Right lobe of liver (tissue), 4 donors: ENCODE measurements at regions not wholly inside any gene's neighbourhood (a gene's known extent, or its start where the extent isn't known, plus 50 kb on each side); places are given as distances from the start of the nearest gene placed in this dataset.

Experiments used
- POLR2A ChIP-seq: fragments of 450-650 bp; IDR thresholded peaks from one replicate; pipeline ENCODE4 v1.6.1; 2017; ENCODE audit warnings: antibody characterized with exemption, mild to moderate bottlenecking
- TF ChIP-seq, protein P1 (sequence below), 4 donors: fragments of 200-600 bp in 3 of 4; fragments of 450-650 bp in 1 of 4; IDR thresholded peaks; one replicate each; pipeline versions ENCODE4 v1.5.1 to v1.8.0; 2016 to 2022; ENCODE audit warnings: antibody characterized with exemption in 4 of 4, mild to moderate bottlenecking in 2 of 4
- donor health status: DM: no; HTN: no; CAD: no.
- donor health status: DM: no; HTN: no; CAD: no.
- donor health status: DM: no; HTN: yes; CAD: no.

- TF ChIP-seq, protein P1, sequence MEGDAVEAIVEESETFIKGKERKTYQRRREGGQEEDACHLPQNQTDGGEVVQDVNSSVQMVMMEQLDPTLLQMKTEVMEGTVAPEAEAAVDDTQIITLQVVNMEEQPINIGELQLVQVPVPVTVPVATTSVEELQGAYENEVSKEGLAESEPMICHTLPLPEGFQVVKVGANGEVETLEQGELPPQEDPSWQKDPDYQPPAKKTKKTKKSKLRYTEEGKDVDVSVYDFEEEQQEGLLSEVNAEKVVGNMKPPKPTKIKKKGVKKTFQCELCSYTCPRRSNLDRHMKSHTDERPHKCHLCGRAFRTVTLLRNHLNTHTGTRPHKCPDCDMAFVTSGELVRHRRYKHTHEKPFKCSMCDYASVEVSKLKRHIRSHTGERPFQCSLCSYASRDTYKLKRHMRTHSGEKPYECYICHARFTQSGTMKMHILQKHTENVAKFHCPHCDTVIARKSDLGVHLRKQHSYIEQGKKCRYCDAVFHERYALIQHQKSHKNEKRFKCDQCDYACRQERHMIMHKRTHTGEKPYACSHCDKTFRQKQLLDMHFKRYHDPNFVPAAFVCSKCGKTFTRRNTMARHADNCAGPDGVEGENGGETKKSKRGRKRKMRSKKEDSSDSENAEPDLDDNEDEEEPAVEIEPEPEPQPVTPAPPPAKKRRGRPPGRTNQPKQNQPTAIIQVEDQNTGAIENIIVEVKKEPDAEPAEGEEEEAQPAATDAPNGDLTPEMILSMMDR (IDR thresholded peaks at IDR 0.05), result no peak
- TF ChIP-seq POLR2A, result no peak
Observed at GRCh38 chr6:144737998-144738397, 452.9 kb downstream of the UTRN start.
